BLaER1 (cell line): ENCODE measurements at regions not wholly inside any gene's neighbourhood (a gene's known extent, or its start where the extent isn't known, plus 50 kb on each side); places are given as distances from the start of the nearest gene placed in this dataset.

Experiments
- H3K27ac ChIP-seq: shearing (Covaris generic); formaldehyde crosslinking; 2 replicates; pipeline ENCODE4 v1.8.1; 2022
- H3K27me3 ChIP-seq: shearing (Covaris generic); formaldehyde crosslinking; 2 replicates; pipeline ENCODE4 v1.8.1; 2022
- H3K36me3 ChIP-seq: shearing (Covaris generic); formaldehyde crosslinking; 2 replicates; pipeline ENCODE4 v1.8.1; 2022
- H3K4me1 ChIP-seq: shearing (Covaris generic); formaldehyde crosslinking; 2 replicates; pipeline ENCODE4 v1.8.1; 2022
- H3K4me2 ChIP-seq: shearing (Covaris generic); formaldehyde crosslinking; 2 replicates; pipeline ENCODE4 v1.8.1; 2022
- H3K4me3 ChIP-seq: shearing (Covaris generic); formaldehyde crosslinking; 2 replicates; pipeline ENCODE4 v1.8.1; 2022
- H3K9ac ChIP-seq: shearing (Covaris generic); formaldehyde crosslinking; 2 replicates; pipeline ENCODE4 v1.8.1; 2022
- H3K9me3 ChIP-seq: shearing (Covaris generic); formaldehyde crosslinking; 2 replicates; pipeline ENCODE4 v1.8.1; 2022
- H4K20me1 ChIP-seq: shearing (Covaris generic); formaldehyde crosslinking; 2 replicates; pipeline ENCODE4 v1.8.1; 2022
- Cebpa-rat ChIP-seq: shearing (Covaris generic); IDR thresholded peaks from 2 replicates; pipeline ENCODE4 v1.8.1; 2022

DNA sequence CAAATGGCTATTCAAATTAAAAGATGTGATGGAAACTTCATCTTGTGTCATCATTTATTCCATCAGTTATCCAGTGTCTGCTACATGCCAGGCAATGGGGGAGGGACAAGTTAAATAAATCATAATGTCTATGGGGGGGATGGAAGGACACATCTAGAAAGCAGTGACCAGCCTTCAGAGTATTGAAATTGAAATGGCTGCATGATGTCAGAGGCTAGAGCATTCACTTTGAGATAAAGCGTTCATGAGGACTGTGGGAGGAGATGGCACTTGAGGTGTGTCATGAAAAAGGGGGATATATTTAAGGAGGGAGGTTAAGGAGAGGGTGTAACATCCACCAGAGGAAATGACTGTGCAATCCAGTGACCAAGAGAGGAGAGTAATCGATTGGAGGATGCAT is 50.6 kb downstream of the SLIT2 start:
- no peaks in the 10 kb centered on the region for H3K36me3 ChIP-seq
- no peaks in the 10 kb centered on the region for H3K9me3 ChIP-seq
- no peak overlapping the region for H3K4me3 ChIP-seq
- TF ChIP-seq Cebpa-rat = no peak
- no peak overlapping the region for H3K9ac ChIP-seq
- H3K4me1 ChIP-seq = no peaks in the 10 kb centered on the region
- H3K4me2 ChIP-seq = no peak overlapping the region
- no peaks in the 10 kb centered on the region for H4K20me1 ChIP-seq
- H3K27ac ChIP-seq = no peak overlapping the region
- H3K27me3 ChIP-seq = no peaks in the 10 kb centered on the region

DNA sequence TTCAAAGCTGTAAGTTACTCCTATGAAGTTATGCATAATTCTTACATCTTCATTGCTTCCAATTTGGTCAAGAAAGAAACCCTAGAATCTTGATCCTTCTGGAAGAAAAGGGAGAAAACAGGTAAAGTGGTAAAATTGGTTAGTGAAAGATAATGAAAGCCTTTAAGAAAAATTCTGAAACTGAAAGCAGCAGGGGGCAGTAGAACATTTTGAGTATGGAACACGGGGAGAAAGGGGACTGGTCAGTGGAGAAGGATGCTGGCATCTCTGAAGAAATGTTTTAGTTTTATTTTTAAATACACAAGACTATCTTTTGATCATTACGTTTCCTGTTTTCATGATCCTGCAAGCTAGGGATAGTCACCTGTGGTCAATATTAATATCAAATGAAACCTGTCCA is 54.3 kb downstream of the SLIT2 start:
- no peaks in the 10 kb centered on the region for H3K36me3 ChIP-seq
- no peaks in the 10 kb centered on the region for H3K9me3 ChIP-seq
- H4K20me1 ChIP-seq = no peaks in the 10 kb centered on the region
- H3K9ac ChIP-seq = no peak overlapping the region
- no peak for TF ChIP-seq Cebpa-rat
- no peaks in the 10 kb centered on the region for H3K27me3 ChIP-seq
- H3K27ac ChIP-seq = no peak overlapping the region
- no peak overlapping the region for H3K4me2 ChIP-seq
- no peak overlapping the region for H3K4me3 ChIP-seq
- no peaks in the 10 kb centered on the region for H3K4me1 ChIP-seq

DNA sequence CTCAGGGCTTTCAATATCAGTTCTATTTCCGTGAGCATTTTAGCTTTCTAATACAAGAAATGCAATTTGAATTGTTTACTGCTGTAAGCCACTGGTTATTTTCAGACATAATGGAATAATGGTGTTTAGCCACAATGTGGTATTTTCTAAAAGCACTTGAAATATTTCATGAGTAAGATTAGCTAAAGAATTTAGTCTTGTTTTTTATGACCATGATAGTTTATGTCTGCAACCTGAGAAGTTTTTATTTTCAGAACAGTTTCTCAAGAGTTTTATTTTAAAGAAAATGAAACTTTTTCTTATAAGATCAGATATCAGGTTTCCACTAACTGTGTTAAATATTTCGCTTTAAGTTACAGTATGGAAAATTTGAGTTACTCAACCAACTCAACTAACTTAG is 60.2 kb downstream of the SLIT2 start:
- TF ChIP-seq Cebpa-rat = no peak
- H3K36me3 ChIP-seq = no peaks in the 10 kb centered on the region
- H4K20me1 ChIP-seq = no peaks in the 10 kb centered on the region
- H3K9ac ChIP-seq = no peak overlapping the region
- H3K27me3 ChIP-seq = no peaks in the 10 kb centered on the region
- H3K27ac ChIP-seq = no peak overlapping the region
- no peaks in the 10 kb centered on the region for H3K4me1 ChIP-seq
- no peak overlapping the region for H3K4me3 ChIP-seq
- H3K4me2 ChIP-seq = no peak overlapping the region
- no peaks in the 10 kb centered on the region for H3K9me3 ChIP-seq

DNA sequence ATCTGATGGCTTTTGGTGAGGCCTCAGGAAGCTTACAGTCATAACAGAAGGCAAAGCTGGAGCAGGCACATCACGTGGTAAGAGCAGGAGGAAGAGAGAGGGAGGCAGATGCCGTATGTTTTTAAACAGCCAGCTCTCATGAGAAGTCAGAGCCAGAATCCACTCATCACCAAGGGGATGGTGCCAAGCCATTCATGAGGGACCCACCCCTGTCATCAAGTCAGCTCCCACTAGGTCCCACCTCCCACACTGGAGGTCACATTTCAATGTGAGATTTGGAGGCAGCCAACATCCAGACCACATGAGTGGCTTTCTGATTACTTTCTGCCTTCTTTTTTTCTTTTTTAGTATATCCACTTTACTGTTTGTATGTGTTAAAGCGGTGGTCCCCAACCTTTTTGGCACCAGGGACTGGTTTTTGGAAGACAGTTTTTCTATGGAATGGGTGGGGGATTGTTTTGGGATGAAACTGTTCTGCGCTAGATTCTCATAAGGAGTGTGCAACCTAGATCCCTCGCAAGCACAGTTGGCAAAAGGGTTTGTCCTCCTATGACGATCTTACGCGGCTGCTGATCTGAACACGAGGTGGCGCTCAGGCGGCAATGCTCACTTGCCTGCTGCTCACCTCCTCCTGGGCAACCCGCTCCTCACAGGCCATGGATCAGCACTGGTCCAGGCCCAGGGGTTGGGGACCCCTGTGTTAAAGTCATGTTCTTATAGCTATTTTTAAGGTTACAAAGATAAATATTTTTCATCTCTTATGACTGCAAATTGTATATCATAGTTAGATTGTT is 61.7 kb downstream of the SLIT2 start:
- H3K9ac ChIP-seq = no peak overlapping the region
- no peak for TF ChIP-seq Cebpa-rat
- no peaks in the 10 kb centered on the region for H3K9me3 ChIP-seq
- no peak overlapping the region for H3K4me3 ChIP-seq
- no peak overlapping the region for H3K27ac ChIP-seq
- H3K27me3 ChIP-seq = no peaks in the 10 kb centered on the region
- H3K36me3 ChIP-seq = no peaks in the 10 kb centered on the region
- H3K4me2 ChIP-seq = no peak overlapping the region
- no peaks in the 10 kb centered on the region for H3K4me1 ChIP-seq
- H4K20me1 ChIP-seq = no peaks in the 10 kb centered on the region

DNA sequence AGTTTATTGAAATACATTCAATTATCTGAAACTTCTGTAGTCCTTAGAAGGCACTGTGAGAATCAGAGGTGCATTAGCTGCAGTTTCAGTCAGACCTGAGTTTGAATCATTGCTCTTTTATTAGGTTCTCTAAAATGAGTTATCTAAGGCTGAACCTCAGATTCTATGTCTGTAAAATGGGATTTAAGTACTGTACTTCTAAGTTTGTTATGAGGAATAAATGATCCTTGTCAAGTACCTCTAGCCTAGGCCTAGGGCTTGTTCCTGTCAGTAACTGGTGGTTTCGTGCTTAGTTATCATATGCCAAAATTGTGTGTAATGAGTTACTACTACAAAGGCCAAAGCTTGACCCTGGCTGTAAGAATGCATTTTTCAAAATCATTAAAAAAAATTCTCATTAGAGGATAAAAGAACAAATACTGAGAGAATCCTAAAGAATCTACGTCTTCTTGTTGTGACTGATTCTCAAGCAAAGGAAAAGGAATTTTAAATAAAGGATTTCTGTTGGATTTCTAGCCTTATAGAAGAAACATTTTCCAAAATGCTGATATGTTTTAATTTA is 65.8 kb downstream of the SLIT2 start:
- no peak for TF ChIP-seq Cebpa-rat
- H3K36me3 ChIP-seq = no peaks in the 10 kb centered on the region
- no peaks in the 10 kb centered on the region for H3K27me3 ChIP-seq
- H3K27ac ChIP-seq = no peak overlapping the region
- no peaks in the 10 kb centered on the region for H4K20me1 ChIP-seq
- H3K4me3 ChIP-seq = no peak overlapping the region
- H3K9me3 ChIP-seq = no peaks in the 10 kb centered on the region
- H3K4me2 ChIP-seq = no peak overlapping the region
- no peaks in the 10 kb centered on the region for H3K4me1 ChIP-seq
- no peak overlapping the region for H3K9ac ChIP-seq

DNA sequence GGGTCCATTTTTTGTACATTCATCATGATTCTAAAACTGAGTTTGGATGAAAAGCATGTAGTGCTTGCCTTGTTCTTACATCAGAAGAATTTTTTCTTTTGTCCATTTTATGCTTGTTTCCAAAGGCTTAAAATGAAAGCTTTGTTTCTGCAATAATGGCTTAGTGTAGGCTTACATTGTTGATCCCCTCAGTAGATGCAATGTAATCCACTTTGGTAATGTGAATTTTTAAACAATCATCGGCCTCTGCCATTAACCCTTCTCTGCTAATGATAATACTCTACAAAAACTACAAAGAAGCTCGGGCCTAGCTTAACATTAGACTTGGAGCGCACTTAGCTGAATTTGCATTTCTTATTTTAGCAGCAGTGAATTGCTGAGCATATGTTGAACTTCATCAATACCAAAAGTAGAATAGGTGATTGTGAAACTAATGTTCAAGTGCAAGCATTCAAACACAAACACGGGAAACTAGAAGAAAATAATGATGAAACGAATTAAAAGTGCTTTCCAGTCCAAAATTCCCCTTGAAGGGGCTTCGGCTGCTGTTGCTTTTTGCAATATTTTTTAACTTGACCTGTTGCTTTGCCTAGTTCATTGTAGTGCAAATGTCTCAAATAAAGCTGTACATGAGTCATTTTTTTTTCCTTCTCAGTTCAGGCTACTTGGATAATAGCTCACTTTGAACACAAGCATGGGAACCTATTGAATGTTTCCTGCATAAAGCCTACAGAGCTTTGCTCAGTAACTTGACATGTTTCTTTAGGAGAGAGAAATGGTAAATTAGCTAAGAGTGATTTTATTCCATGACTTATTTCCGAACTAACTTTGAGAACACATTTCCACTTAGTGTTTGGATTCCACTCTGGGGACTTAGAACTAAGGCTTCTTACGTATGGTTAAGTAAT is 66.5 kb downstream of the SLIT2 start:
- no peak overlapping the region for H3K27ac ChIP-seq
- H3K36me3 ChIP-seq = no peaks in the 10 kb centered on the region
- H3K4me2 ChIP-seq = no peak overlapping the region
- H3K9ac ChIP-seq = no peak overlapping the region
- H3K4me1 ChIP-seq = no peaks in the 10 kb centered on the region
- H3K4me3 ChIP-seq = no peak overlapping the region
- no peaks in the 10 kb centered on the region for H3K27me3 ChIP-seq
- H3K9me3 ChIP-seq = no peaks in the 10 kb centered on the region
- no peak for TF ChIP-seq Cebpa-rat
- no peaks in the 10 kb centered on the region for H4K20me1 ChIP-seq

DNA sequence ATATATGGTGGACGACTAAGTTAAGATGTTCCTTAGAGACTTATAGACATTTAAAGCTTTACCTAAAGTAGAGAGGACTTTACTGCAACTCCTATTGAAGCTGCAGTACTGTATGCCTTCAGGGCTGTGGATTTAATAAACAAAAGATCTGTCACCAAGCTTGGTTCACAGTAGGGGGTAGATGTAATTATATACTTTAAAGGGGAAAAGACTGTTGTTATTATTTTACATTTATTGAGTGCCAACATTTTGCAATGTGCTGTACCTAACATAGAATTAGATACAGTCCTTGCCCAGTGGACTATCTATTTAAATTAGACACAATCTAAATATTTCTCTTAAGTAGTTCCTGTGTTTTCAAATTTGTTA is 67.2 kb downstream of the SLIT2 start:
- H3K27ac ChIP-seq = no peak overlapping the region
- H3K36me3 ChIP-seq = no peaks in the 10 kb centered on the region
- H3K4me2 ChIP-seq = no peak overlapping the region
- H4K20me1 ChIP-seq = no peaks in the 10 kb centered on the region
- TF ChIP-seq Cebpa-rat = no peak
- H3K9me3 ChIP-seq = no peaks in the 10 kb centered on the region
- no peak overlapping the region for H3K9ac ChIP-seq
- H3K4me3 ChIP-seq = no peak overlapping the region
- no peaks in the 10 kb centered on the region for H3K4me1 ChIP-seq
- no peaks in the 10 kb centered on the region for H3K27me3 ChIP-seq

DNA sequence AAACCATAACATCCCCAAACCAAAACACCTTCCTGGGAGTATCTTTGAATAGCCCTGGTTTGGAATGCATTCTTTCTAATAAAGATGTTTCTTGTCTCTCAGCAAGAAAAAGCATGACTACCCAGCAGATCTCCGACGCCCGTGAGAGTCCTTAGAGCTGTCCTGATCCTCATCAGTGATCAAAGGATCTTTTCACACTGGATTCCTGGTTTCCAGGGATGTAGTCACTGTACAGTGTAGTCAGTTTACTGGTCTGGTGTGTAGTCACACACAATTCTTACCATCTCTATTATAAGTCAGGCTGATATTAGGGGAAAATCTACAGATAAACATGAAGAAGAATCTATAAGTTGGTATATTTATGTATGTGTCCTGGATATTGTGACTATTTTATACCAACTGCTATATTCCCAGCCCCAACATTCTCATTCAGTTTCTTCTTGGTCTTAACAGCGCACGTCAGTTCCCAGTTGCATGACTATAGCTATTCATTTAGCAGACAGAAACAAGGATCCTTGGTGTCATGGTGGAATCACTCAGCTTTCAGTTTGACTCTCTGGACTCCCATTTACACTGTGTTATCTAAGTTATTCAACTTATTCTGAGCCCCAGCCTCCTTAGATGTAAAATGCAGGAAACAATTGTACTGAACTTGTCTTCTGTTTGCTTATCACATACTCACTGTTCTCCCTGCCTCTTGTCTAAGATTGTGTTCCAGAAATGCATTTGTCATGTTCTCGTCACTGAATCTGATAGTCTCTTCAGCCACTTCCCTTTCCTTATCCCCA is 68.3 kb downstream of the SLIT2 start:
- no peak overlapping the region for H3K4me2 ChIP-seq
- no peak overlapping the region for H3K4me3 ChIP-seq
- no peaks in the 10 kb centered on the region for H3K9me3 ChIP-seq
- H3K36me3 ChIP-seq = no peaks in the 10 kb centered on the region
- TF ChIP-seq Cebpa-rat = no peak
- no peaks in the 10 kb centered on the region for H4K20me1 ChIP-seq
- no peaks in the 10 kb centered on the region for H3K27me3 ChIP-seq
- H3K4me1 ChIP-seq = no peaks in the 10 kb centered on the region
- H3K27ac ChIP-seq = no peak overlapping the region
- no peak overlapping the region for H3K9ac ChIP-seq

DNA sequence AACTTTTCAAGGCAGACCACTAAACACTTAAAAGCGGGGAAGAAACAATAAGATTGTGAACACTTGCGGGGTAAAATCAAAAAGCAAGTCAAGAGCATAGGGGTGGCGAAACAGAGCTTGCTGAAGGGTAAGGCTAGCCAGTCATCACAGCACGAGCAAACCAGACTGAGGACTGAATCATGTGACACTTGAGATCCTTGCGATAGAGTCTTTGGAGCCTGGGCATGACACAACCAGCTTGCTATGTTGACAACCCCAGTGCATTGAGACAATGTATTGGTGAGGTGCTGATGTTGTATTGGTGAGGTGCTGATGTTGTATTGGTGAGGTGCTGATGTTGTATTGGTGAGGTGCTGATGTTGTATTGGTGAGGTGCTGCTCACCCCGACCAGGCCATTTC is 72.3 kb downstream of the SLIT2 start:
- Histone ChIP-seq H3K27ac (no peak overlapping the region), H3K9me3 (no peaks in the 10 kb centered on the region), H3K4me1 (no peaks in the 10 kb centered on the region), H4K20me1 (no peaks in the 10 kb centered on the region), H3K36me3 (no peaks in the 10 kb centered on the region), H3K4me3 (no peak overlapping the region), H3K9ac (no peak overlapping the region), H3K4me2 (no peak overlapping the region), H3K27me3 (no peaks in the 10 kb centered on the region)
- TF ChIP-seq Cebpa-rat = no peak

DNA sequence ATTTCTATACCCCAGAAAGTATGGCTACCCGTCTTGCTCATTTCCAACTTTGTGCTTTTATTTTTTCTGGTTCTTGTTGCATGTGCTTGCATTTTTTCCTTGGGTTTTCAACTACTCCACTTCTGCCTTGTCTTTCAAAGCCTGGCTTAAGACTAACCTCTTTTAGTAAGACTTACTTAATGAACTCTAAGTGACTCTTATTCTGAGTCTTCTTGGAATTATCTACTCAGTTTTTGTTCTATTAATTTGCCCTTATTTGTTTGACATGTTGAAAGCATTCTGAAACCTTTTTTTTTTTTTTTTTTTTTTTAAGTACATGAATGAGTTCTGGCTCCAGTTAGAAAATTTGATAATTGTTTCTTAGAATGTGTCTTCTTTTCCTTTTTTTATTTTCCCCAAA is 74.8 kb downstream of the SLIT2 start:
- H3K36me3 ChIP-seq = no peaks in the 10 kb centered on the region
- H3K4me2 ChIP-seq = no peak overlapping the region
- H3K27ac ChIP-seq = no peak overlapping the region
- no peak for TF ChIP-seq Cebpa-rat
- H3K9ac ChIP-seq = no peak overlapping the region
- no peaks in the 10 kb centered on the region for H3K27me3 ChIP-seq
- no peak overlapping the region for H3K4me3 ChIP-seq
- no peaks in the 10 kb centered on the region for H3K4me1 ChIP-seq
- H3K9me3 ChIP-seq = no peaks in the 10 kb centered on the region
- H4K20me1 ChIP-seq = no peaks in the 10 kb centered on the region
